H1 (cell line): ENCODE measurements at regions not wholly inside any gene's neighbourhood (a gene's known extent, or its start where the extent isn't known, plus 50 kb on each side); places are given as distances from the start of the nearest gene placed in this dataset.

Experiments
- CTBP2 ChIP-seq: IDR thresholded peaks from 2 replicates; pipeline ENCODE4 v1.7.0; 2011; ENCODE audit warnings: borderline replicate concordance, mild to moderate bottlenecking, moderate library complexity, mixed read lengths, low read length; ENCODE audit not compliant: insufficient read depth, insufficient read length
- YY1 ChIP-seq: IDR thresholded peaks from 2 replicates; pipeline ENCODE4 v1.6.1; 2011; ENCODE audit warnings: low read depth, mild to moderate bottlenecking, low read length

- TF ChIP-seq CTBP2 (no peak), YY1 (no peak)
Measured at GRCh38 chr1:29473161-29473855, 237.0 kb downstream of the PTPRU start (continued).
